ENCODE measurements at regions not wholly inside any gene's neighbourhood (a gene's known extent, or its start where the extent isn't known, plus 50 kb on each side); places are given as distances from the start of the nearest gene placed in this dataset.

DNA sequence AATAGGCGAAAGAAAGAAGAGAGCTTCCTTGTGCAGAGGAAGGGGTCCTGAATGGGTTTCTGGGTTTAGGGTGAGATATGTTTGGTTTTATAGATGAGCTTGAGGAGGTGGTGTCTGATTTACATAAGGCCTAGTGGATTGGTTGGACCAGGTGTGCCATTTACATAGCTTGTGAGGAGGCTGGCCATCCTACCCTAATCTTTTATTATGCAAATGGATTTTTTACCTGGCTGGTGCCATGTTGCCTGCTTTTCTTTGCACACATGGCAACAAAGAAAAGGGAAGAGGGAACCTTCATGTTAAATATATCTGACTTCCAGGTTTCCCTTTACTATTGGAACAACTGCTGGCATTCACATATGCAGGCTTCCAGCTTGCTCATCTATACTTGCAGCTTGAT, 585.3 kb downstream of the PTPRU start:
- H3K27ac ChIP-seq = no peak overlapping the region
- in situ Hi-C loops (cut with HindIII; ENCODE audit: low pct_ligation_motif_present, low sequenced_read_pairs) = no loop called here

DNA sequence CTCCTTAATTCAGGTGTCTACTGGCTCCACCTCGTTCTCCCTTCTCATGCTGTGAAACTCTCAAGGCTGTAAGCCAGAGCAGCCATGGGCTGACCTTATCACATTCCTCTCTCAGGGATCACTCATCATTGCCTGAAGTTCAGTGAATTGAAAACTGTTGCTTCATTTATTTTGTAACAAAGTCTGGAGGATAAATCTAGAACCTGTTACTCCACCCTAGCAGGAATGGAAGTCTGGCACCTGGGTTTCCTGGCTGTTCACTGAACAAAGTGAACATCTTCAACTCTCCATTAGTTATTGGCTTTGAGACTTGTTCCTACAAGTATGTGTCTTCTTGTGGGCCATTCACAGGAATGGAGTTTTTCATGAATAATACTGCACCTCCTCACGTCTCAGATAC, 584.1 kb downstream of the PTPRU start:
- H3K27me3 ChIP-seq (replicated peaks) = no peaks in the 10 kb centered on the region
- H3K36me3 ChIP-seq (replicated peaks) = no peaks in the 10 kb centered on the region
- DNase-seq = no peak
- H3K4me3 ChIP-seq (ENCODE audit: low read depth, low read length) = no peak overlapping the region
- in situ Hi-C loops (cut with HindIII; ENCODE audit: low pct_ligation_motif_present, low sequenced_read_pairs) = no loop called here
- TF ChIP-seq, protein P1, sequence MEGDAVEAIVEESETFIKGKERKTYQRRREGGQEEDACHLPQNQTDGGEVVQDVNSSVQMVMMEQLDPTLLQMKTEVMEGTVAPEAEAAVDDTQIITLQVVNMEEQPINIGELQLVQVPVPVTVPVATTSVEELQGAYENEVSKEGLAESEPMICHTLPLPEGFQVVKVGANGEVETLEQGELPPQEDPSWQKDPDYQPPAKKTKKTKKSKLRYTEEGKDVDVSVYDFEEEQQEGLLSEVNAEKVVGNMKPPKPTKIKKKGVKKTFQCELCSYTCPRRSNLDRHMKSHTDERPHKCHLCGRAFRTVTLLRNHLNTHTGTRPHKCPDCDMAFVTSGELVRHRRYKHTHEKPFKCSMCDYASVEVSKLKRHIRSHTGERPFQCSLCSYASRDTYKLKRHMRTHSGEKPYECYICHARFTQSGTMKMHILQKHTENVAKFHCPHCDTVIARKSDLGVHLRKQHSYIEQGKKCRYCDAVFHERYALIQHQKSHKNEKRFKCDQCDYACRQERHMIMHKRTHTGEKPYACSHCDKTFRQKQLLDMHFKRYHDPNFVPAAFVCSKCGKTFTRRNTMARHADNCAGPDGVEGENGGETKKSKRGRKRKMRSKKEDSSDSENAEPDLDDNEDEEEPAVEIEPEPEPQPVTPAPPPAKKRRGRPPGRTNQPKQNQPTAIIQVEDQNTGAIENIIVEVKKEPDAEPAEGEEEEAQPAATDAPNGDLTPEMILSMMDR (IDR thresholded peaks at IDR 0.05; ENCODE audit: low read depth, low read length, missing control alignments) = no peak
- no peak overlapping the region for H3K27ac ChIP-seq

More for the DNA sequence above, 585.3 kb downstream of the PTPRU start:
- Histone ChIP-seq H3K36me3 (replicated peaks) (no peaks in the 10 kb centered on the region), H3K27me3 (replicated peaks) (no peaks in the 10 kb centered on the region), H3K4me3 (ENCODE audit: low read depth, low read length) (no peak overlapping the region)
- TF ChIP-seq, protein P1 (IDR thresholded peaks at IDR 0.05; ENCODE audit: low read depth, low read length, missing control alignments) = no peak
- DNase-seq = no peak

DNA sequence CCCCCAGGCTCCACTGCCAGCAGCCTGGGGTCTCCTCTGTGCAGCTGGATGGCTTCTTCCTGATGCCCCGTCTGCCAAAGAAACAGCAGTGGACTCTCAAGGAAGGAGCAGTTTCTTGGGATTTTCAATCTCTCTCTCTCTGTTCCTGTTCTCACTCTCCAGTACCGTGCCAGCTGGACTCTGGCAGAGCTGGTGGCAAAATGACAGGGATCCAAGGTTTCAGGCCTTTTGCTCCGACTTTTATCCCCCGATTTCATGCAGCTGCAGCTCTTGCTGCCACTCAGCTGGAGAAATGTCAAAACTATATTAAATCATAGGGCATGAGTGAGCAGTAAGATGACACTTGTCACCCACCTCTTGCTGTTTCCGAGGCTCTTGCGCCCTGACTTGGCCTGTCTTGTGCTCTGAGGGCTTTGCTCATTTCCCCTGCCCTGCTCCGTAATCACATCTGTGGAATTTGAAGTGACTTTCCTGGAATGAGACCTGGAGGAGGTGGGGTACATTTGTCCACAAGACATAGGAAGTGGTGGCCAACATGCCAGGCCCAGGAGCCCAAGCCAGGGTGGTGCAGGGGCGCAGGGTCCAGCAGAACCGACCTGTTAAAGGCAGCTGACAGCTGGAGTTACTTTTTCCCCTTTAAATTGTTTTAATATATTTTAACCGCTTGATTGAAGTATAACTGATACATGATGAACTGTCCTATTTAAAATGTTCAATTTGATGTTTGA, 576.2 kb downstream of the PTPRU start:
- TF ChIP-seq, protein P1 (IDR thresholded peaks at IDR 0.05; ENCODE audit: low read depth, low read length, missing control alignments) = no peak
- no peaks in the 10 kb centered on the region for H3K27me3 ChIP-seq (replicated peaks)
- no peak for DNase-seq
- in situ Hi-C loops (cut with HindIII; ENCODE audit: low pct_ligation_motif_present, low sequenced_read_pairs) = no loop called here
- no peaks in the 10 kb centered on the region for H3K36me3 ChIP-seq (replicated peaks)
- no peak overlapping the region for H3K4me3 ChIP-seq (ENCODE audit: low read depth, low read length)
- H3K27ac ChIP-seq = no peak overlapping the region

DNA sequence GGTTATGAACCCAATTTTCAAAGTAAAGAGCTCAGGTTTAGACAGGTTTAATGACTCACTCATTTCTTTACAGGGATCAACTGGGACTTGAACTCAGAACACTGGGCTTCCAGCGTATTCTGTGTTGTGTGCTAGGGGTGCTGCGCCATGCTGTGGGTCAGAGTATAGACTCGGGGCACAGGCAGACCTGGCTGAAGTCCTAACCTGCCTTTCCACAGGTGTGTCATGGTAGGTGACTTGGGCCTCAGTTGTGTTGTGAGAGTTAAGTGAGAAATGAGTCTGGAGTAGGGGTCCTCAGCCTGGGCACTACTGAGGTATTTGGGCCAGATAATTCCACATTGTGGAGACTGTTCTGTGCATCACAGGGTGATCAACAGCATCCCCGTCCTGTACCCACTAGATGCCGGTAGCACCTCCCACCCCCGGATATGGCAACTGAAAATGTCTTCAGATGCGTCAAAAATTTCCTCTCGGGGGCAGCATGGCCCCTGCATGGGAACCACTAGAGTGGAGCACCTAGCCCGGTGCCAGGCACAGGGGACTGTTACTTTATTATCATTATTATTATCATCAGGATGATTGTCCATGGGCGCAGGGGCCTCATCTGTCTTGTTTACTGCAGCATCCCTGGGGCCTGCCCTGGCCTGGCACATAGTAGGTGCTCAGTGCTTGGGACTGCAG, 575.5 kb downstream of the PTPRU start:
- in situ Hi-C loops (cut with HindIII; ENCODE audit: low pct_ligation_motif_present, low sequenced_read_pairs) = no loop called here
- TF ChIP-seq, protein P1 (IDR thresholded peaks at IDR 0.05; ENCODE audit: low read depth, low read length, missing control alignments) = no peak
- Histone ChIP-seq H3K36me3 (replicated peaks) (no peaks in the 10 kb centered on the region), H3K4me3 (ENCODE audit: low read depth, low read length) (no peak overlapping the region), H3K27me3 (replicated peaks) (no peaks in the 10 kb centered on the region), H3K27ac (no peak overlapping the region)
- DNase-seq = no peak

DNA sequence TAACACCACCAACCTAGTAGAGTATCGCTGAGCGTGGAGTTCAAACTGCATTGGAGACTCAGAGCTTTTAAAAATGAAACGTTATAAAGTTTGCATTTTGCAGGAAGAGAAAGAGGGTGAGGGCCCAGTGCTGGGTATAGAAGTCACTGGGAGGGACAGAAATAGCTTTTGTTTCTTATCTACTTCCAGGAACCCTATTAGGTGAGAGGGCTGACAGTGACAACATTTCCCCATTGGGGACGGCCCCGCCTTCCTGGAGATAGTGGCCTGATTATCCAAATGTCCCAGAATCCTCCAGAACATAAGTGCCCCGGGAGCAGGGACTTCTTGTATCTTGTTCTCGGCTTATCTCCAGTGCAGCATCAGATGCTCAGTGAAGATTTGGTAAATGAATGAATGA, 574.9 kb downstream of the PTPRU start:
- TF ChIP-seq, protein P1 (IDR thresholded peaks at IDR 0.05; ENCODE audit: low read depth, low read length, missing control alignments) = no peak
- in situ Hi-C loops (cut with HindIII; ENCODE audit: low pct_ligation_motif_present, low sequenced_read_pairs) = no loop called here
- DNase-seq = no peak

More for the DNA sequence above, 574.9 kb downstream of the PTPRU start:
- H3K4me3 ChIP-seq (ENCODE audit: low read depth, low read length) = no peak overlapping the region
- H3K36me3 ChIP-seq (replicated peaks) = no peaks in the 10 kb centered on the region
- no peaks in the 10 kb centered on the region for H3K27me3 ChIP-seq (replicated peaks)
- no peak overlapping the region for H3K27ac ChIP-seq
